ENCODE measurements at regions not wholly inside any gene's neighbourhood (a gene's known extent, or its start where the extent isn't known, plus 50 kb on each side); places are given as distances from the start of the nearest gene placed in this dataset.

DNA sequence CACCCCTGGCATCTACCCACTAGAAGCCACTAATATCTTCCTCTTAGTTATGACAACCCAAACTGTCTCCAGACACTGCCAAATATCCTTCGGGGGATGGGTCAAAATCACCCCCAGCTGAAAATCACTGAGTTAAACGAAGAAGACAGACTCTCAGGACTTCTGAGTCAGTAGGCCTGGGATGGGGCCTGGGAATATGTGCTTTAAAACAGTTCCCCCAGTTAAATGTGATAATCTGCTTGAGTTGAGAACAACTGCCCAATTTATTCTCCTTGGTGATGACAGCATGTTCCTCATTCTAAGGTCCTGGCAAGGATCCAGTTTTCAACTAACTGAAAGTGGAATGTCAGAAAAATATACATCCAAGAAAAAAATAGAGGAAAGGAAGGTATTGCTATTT is 52.4 kb downstream of the CBLL2 start:
- TF ChIP-seq POLR2AphosphoS5 (IDR thresholded peaks at IDR 0.05): no peak
- TF ChIP-seq, protein P1, sequence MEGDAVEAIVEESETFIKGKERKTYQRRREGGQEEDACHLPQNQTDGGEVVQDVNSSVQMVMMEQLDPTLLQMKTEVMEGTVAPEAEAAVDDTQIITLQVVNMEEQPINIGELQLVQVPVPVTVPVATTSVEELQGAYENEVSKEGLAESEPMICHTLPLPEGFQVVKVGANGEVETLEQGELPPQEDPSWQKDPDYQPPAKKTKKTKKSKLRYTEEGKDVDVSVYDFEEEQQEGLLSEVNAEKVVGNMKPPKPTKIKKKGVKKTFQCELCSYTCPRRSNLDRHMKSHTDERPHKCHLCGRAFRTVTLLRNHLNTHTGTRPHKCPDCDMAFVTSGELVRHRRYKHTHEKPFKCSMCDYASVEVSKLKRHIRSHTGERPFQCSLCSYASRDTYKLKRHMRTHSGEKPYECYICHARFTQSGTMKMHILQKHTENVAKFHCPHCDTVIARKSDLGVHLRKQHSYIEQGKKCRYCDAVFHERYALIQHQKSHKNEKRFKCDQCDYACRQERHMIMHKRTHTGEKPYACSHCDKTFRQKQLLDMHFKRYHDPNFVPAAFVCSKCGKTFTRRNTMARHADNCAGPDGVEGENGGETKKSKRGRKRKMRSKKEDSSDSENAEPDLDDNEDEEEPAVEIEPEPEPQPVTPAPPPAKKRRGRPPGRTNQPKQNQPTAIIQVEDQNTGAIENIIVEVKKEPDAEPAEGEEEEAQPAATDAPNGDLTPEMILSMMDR (IDR thresholded peaks at IDR 0.05): no peak
